ENCODE measurements at regions not wholly inside any gene's neighbourhood (a gene's known extent, or its start where the extent isn't known, plus 50 kb on each side); places are given as distances from the start of the nearest gene placed in this dataset.

DNA sequence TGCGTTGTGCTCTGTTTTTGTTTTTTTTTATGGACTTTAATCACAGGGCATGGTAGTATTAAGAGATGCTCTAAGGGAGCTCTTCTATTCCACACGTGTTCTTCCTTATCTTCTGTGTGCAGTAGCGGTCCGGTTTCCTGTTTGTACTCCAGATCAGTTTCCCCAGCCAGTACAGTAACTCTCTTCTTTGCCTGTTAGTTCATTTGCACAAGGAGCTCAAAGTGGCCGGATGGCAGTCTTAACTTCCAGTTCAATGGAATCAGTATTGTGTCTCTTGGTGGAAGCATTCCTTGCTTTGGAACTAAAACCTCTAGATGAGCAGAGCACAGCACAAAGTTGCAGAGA is 122.0 kb downstream of the KLF13 start (continued):
- no peak for TF ChIP-seq ESRRA (IDR thresholded peaks at IDR 0.05; ENCODE audit: borderline replicate concordance, low read length)
- no peak for TF ChIP-seq USF2 (IDR thresholded peaks at IDR 0.05)

GRCh38 chr15:31452595-31453557 is 126.2 kb downstream of the KLF13 start:
- DNase-seq (ENCODE audit: low read depth in 1 of 2, low spot score in 1 of 2) (no peak), FAIRE-seq (no peak), ATAC-seq (no peak)
- Histone ChIP-seq H3K27ac (no peak overlapping the region), H3K9me3 (no peaks in the 10 kb centered on the region), H3K4me1 (peaks cover 18% of the 10 kb centered on the region), H3K4me2 (no peak overlapping the region), H3K4me3 (no peak overlapping the region)
- ChIA-PET POLR2A (no interaction called here), CTCF (interaction anchor here (0.9 to 1.5 kb wide), 3 partner anchors 13 to 252 kb away, joined by 4 read pairs; no protein-coding TSS in a partner anchor)
- WGBS (ENCODE audit: missing lambda C conversion rate): 85% methylated on average over 36 of the region's 36 CpGs
- no peak for TF ChIP-seq RAD21 (conservative IDR thresholded peaks at IDR 0.05 in 1 of 2, IDR thresholded peaks at IDR 0.05 in 1 of 2)
- no peak for TF ChIP-seq BCL3 (IDR thresholded peaks at IDR 0.05)

DNA sequence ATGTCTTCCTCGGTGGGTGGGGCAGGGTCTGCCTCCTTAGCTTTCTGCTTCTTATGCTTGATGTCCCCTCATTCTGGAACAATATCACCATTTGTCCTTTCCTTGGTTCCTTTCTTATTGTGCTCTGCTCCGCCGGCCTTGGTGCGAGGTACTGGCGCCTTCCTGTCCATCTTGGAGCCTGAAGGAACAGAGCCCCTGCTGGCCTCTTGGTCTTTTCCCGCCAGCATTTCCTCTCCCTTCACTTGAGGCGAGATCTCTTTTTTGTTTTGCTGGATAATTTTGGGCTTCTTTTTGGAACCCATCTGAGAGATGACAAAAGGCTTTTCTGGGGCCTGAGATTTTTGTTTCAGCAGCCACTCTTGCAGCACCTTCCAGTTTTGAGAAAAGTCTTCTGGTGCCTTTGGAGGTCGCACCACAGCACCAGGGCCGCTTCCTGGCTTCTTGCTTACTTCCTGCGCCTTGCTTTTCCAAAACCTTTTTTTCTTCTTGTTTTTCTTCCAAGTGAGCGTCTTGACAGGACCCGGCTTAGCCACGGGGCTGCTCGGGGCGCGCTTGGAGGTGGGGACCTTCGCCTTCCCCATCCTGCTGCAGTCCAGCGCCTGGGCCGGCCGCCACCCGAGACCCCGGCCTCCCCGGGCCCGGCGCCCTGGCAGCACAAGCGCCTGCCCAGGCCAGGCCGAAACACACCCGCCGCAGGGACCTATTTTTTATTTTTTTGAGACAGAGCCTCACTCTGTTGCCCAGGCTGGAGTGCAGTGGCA is 127.1 kb downstream of the KLF13 start:
- H3K9me3 ChIP-seq: no peaks in the 10 kb centered on the region
- no peak overlapping the region for H3K4me3 ChIP-seq
- no peak overlapping the region for H3K4me2 ChIP-seq
- no peak for ATAC-seq
- ChIA-PET POLR2A (no interaction called here), CTCF (interaction anchor here (0.9 to 6.6 kb wide), 6 partner anchors 12 to 253 kb away, joined by 4 to 53 read pairs (median 4); no protein-coding TSS in a partner anchor)
- H3K4me1 ChIP-seq: peaks cover 26% of the 10 kb centered on the region
- no peak for DNase-seq (ENCODE audit: low read depth in 1 of 2, low spot score in 1 of 2)
- FAIRE-seq: no peak
- WGBS (ENCODE audit: missing lambda C conversion rate): 93% methylated on average over 24 of the region's 29 CpGs
- H3K27ac ChIP-seq: no peak overlapping the region
- TF ChIP-seq HOXB13 (CRISPR knock-in tag; IDR thresholded peaks at IDR 0.05; ENCODE audit: low read depth) (no peak), KDM1A (IDR thresholded peaks at IDR 0.05; ENCODE audit: low read depth) (no peak), HEYL (CRISPR knock-in tag; IDR thresholded peaks at IDR 0.05) (no peak), RCOR1 (IDR thresholded peaks at IDR 0.05; ENCODE audit: low read depth, low read length) (no peak), FOSL2 (IDR thresholded peaks at IDR 0.05) (no peak), FOSL2 (CRISPR knock-in tag; IDR thresholded peaks at IDR 0.05) (no peak), MYC (IDR thresholded peaks at IDR 0.05; ENCODE audit: borderline replicate concordance, low read length) (no peak), JUN (IDR thresholded peaks at IDR 0.05) (no peak), RFX5 (IDR thresholded peaks at IDR 0.05) (no peak), BCL3 (IDR thresholded peaks at IDR 0.05) (no peak)
- TF ChIP-seq, protein P1, sequence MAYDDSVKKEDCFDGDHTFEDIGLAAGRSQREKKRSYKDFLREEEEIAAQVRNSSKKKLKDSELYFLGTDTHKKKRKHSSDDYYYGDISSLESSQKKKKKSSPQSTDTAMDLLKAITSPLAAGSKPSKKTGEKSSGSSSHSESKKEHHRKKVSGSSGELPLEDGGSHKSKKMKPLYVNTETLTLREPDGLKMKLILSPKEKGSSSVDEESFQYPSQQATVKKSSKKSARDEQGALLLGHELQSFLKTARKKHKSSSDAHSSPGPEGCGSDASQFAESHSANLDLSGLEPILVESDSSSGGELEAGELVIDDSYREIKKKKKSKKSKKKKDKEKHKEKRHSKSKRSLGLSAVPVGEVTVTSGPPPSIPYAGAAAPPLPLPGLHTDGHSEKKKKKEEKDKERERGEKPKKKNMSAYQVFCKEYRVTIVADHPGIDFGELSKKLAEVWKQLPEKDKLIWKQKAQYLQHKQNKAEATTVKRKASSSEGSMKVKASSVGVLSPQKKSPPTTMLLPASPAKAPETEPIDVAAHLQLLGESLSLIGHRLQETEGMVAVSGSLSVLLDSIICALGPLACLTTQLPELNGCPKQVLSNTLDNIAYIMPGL (CRISPR knock-in tag; IDR thresholded peaks at IDR 0.05; ENCODE audit: borderline replicate concordance): no peak
- TF ChIP-seq, protein P2, sequence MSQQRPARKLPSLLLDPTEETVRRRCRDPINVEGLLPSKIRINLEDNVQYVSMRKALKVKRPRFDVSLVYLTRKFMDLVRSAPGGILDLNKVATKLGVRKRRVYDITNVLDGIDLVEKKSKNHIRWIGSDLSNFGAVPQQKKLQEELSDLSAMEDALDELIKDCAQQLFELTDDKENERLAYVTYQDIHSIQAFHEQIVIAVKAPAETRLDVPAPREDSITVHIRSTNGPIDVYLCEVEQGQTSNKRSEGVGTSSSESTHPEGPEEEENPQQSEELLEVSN (IDR thresholded peaks at IDR 0.05; ENCODE audit: borderline replicate concordance, low read depth): no peak

Measured in A549 (cell line).